ENCODE measurements at regions not wholly inside any gene's neighbourhood (a gene's known extent, or its start where the extent isn't known, plus 50 kb on each side); places are given as distances from the start of the nearest gene placed in this dataset.

GRCh38 chr9:18056269-18056992 lies 417.5 kb upstream of the ADAMTSL1 start:
- in situ Hi-C loops (cut with MboI; ENCODE audit: low pct_unique_long_range_greater_than_20kb, low sequenced_read_pairs, unreplicated experiment), result no loop called here
- no peak for TF ChIP-seq CTCF (IDR thresholded peaks at IDR 0.05; ENCODE audit: extremely low read depth, insufficient read depth, missing control alignments)
- DNase-seq (ENCODE audit: low spot score), result no peak

- no peak for TF ChIP-seq CTCF (IDR thresholded peaks at IDR 0.05; ENCODE audit: extremely low read depth, insufficient read depth, missing control alignments)
- in situ Hi-C loops (cut with MboI; ENCODE audit: low pct_unique_long_range_greater_than_20kb, low sequenced_read_pairs, unreplicated experiment), result no loop called here
- peak; percentile 10 for DNase-seq (ENCODE audit: low spot score)
Observed at GRCh38 chr9:18056993-18057369, 417.0 kb upstream of the ADAMTSL1 start.

- no peak for TF ChIP-seq CTCF (IDR thresholded peaks at IDR 0.05; ENCODE audit: extremely low read depth, insufficient read depth, missing control alignments)
- in situ Hi-C loops (cut with MboI; ENCODE audit: low pct_unique_long_range_greater_than_20kb, low sequenced_read_pairs, unreplicated experiment), result no loop called here
Observed at GRCh38 chr9:18058564-18059442, 415.1 kb upstream of the ADAMTSL1 start.

GRCh38 chr9:18059447-18059846 lies 414.5 kb upstream of the ADAMTSL1 start:
- DNase-seq (ENCODE audit: low spot score), result no peak
- TF ChIP-seq CTCF (IDR thresholded peaks at IDR 0.05; ENCODE audit: extremely low read depth, insufficient read depth, missing control alignments), result no peak
- in situ Hi-C loops (cut with MboI; ENCODE audit: low pct_unique_long_range_greater_than_20kb, low sequenced_read_pairs, unreplicated experiment), result no loop called here

More at GRCh38 chr9:18058564-18059442, 415.1 kb upstream of the ADAMTSL1 start:
- DNase-seq (ENCODE audit: low spot score), result no peak

- in situ Hi-C loops (cut with MboI; ENCODE audit: low pct_unique_long_range_greater_than_20kb, low sequenced_read_pairs, unreplicated experiment), result no loop called here
- no peak for DNase-seq (ENCODE audit: low spot score)
- peak; percentile 16 for TF ChIP-seq CTCF (IDR thresholded peaks at IDR 0.05; ENCODE audit: extremely low read depth, insufficient read depth, missing control alignments)
Observed at GRCh38 chr9:18060269-18060934, 413.6 kb upstream of the ADAMTSL1 start.

- in situ Hi-C loops (cut with MboI; ENCODE audit: low pct_unique_long_range_greater_than_20kb, low sequenced_read_pairs, unreplicated experiment), result no loop called here
- DNase-seq (ENCODE audit: low spot score), result no peak
- no peak for TF ChIP-seq CTCF (IDR thresholded peaks at IDR 0.05; ENCODE audit: extremely low read depth, insufficient read depth, missing control alignments)
Observed at GRCh38 chr9:18061332-18061731, 412.6 kb upstream of the ADAMTSL1 start.

Data from GM13977 (cell line).